GM12878 (cell line): ENCODE measurements at regions not wholly inside any gene's neighbourhood (a gene's known extent, or its start where the extent isn't known, plus 50 kb on each side); places are given as distances from the start of the nearest gene placed in this dataset.

ENCODE experiments used
- ATAC-seq: fragments of 200-7000 bp; cut with Tn5 transposase; 3 replicates; pipeline ENCODE4 v1.9.1; 2020; ENCODE audit warnings: mild to moderate bottlenecking, moderate library complexity
- BruUV-seq: library from RNA; stranded (reverse); fragments of 400-500 nt; replicated peaks from 2 replicates; lab custom pipeline; 2021; lab: Mats Ljungman, UMichigan
- CTCF ChIA-PET: fragments of 300-600 bp; sonication (Branson Sonifier 250); formaldehyde crosslinking; extraction: SDS; loops from one replicate; lab custom pipeline; 2021; ENCODE audit warnings: inconsistent platforms; lab: Yijun Ruan, JAX
- POLR2A ChIA-PET: fragments of 350-600 bp; formaldehyde crosslinking; extraction: SDS; loops from one replicate; lab custom pipeline; 2021; ENCODE audit warnings: inconsistent platforms; lab: Charles Lee
- RAD21 ChIA-PET: fragments of 300-600 bp; sonication (Branson Sonifier 250); formaldehyde crosslinking; loops from one replicate; lab custom pipeline; 2023; ENCODE audit warnings: antibody characterized with exemption; ENCODE audit not compliant: unreplicated experiment; lab: Charles Lee
- SMC1A ChIA-PET: fragments of 300-600 bp; sonication (Branson Sonifier 250); formaldehyde crosslinking; loops from one replicate; lab custom pipeline; 2023; ENCODE audit not compliant: unreplicated experiment, uncharacterized antibody; lab: Charles Lee
- DNase-seq: peaks from one replicate; pipeline ENCODE4 v3.0.0-alpha.2; 2011; ENCODE audit warnings: low read depth, low spot score
- FAIRE-seq: peaks from 3 replicates; lab custom pipeline; 2011; peaks lifted over from hg19 to GRCh38; lab: Jason Lieb, UNC
- H2AFZ ChIP-seq: 2 replicates; pipeline ENCODE4 v1.6.0; 2011; ENCODE audit warnings: low read depth, low read length, control low read depth; ENCODE audit not compliant: control insufficient read depth
- H3K27ac ChIP-seq: 2 replicates; pipeline ENCODE4 v1.5.1; 2011; ENCODE audit warnings: control low read depth; ENCODE audit not compliant: control insufficient read depth, insufficient read depth
- H3K27me3 ChIP-seq, 2 experiments: replicated peaks in 1 of 2; 2 replicates each; pipeline versions ENCODE4 v1.6.0 to v1.6.1; 2011; ENCODE audit warnings: low read length in 1 of 2; ENCODE audit not compliant: control insufficient read depth in 2 of 2, insufficient read depth in 2 of 2
- H3K36me3 ChIP-seq, 2 experiments: 2 replicates each; pipeline ENCODE4 v1.5.1; 2011; ENCODE audit warnings: low read length in 1 of 2; ENCODE audit not compliant: control insufficient read depth in 2 of 2, insufficient read depth in 2 of 2
- H3K4me1 ChIP-seq: 2 replicates; pipeline ENCODE4 v1.6.1; 2011; ENCODE audit warnings: mild to moderate bottlenecking, low read length, moderate library complexity, mixed read lengths; ENCODE audit not compliant: control insufficient read depth, insufficient read depth
- H3K4me2 ChIP-seq: 2 replicates; pipeline ENCODE4 v1.6.0; 2011; ENCODE audit warnings: control low read depth; ENCODE audit not compliant: control insufficient read depth, insufficient read depth
- H3K4me3 ChIP-seq: fragments of 200-600 bp; sonication (generic); 2 replicates; pipeline ENCODE4 v1.5.1; 2016
- H3K79me2 ChIP-seq: 2 replicates; pipeline ENCODE4 v1.6.0; 2011; ENCODE audit warnings: low read length; ENCODE audit not compliant: control insufficient read depth, insufficient read depth
- H3K9ac ChIP-seq: 2 replicates; pipeline ENCODE4 v1.8.0; 2011; ENCODE audit warnings: low read length, control low read depth, mixed read lengths; ENCODE audit not compliant: control insufficient read depth, insufficient read depth
- H3K9me3 ChIP-seq: replicated peaks from 3 replicates; pipeline ENCODE4 v1.5.1; 2011; ENCODE audit warnings: mild to moderate bottlenecking, low read length; ENCODE audit not compliant: control insufficient read depth, insufficient read depth
- H4K20me1 ChIP-seq: 2 replicates; pipeline ENCODE4 v1.6.0; 2011; ENCODE audit not compliant: control insufficient read depth, insufficient read depth
- CHD2 ChIP-seq: IDR thresholded peaks from 2 replicates; pipeline ENCODE4 v1.6.1; 2011; ENCODE audit warnings: low read depth, low read length, improper control_type of control experiment, borderline replicate concordance
- CREM ChIP-seq: IDR thresholded peaks from 2 replicates; pipeline ENCODE4 v1.6.1; 2014; ENCODE audit warnings: antibody characterized with exemption, low read depth
- ELK1 ChIP-seq: IDR thresholded peaks from 2 replicates; pipeline ENCODE4 v1.6.1; 2012; ENCODE audit warnings: low read depth, low read length, improper control_type of control experiment
- EP300 ChIP-seq, 2 experiments: fragments of 150-350 bp in 1 of 2; IDR thresholded peaks; 2 replicates each; pipeline ENCODE4 v1.6.1; 2011 to 2012; ENCODE audit warnings: low read depth in 2 of 2, low read length in 2 of 2, borderline replicate concordance in 1 of 2, improper control_type of control experiment in 1 of 2, inconsistent platforms in 1 of 2; ENCODE audit not compliant: control insufficient read depth in 1 of 2
- MEF2A ChIP-seq: IDR thresholded peaks from 2 replicates; pipeline ENCODE4 v1.6.1; 2011; ENCODE audit warnings: low read depth, mild to moderate bottlenecking, low read length, moderate library complexity; ENCODE audit not compliant: insufficient read depth
- MEF2B ChIP-seq: fragments of 450-650 bp; IDR thresholded peaks from 2 replicates; pipeline ENCODE4 v1.6.1; 2018; ENCODE audit warnings: mild to moderate bottlenecking, moderate library complexity; ENCODE audit not compliant: partially characterized antibody, poor library complexity, severe bottlenecking
- PAX8 ChIP-seq: fragments of 450-650 bp; IDR thresholded peaks from 2 replicates; pipeline ENCODE4 v1.6.1; 2017; ENCODE audit warnings: mild to moderate bottlenecking, moderate library complexity
- RAD21 ChIP-seq: IDR thresholded peaks from 2 replicates; pipeline ENCODE4 v1.6.1; 2011; ENCODE audit warnings: mild to moderate bottlenecking, low read depth, low read length, moderate library complexity; ENCODE audit not compliant: insufficient read depth
- USF1 ChIP-seq: IDR thresholded peaks from 2 replicates; pipeline ENCODE4 v1.6.1; 2011; ENCODE audit warnings: borderline replicate concordance, low read depth, mild to moderate bottlenecking, moderate library complexity, mixed read lengths, low read length; ENCODE audit not compliant: insufficient read depth; ENCODE audit errors: extremely low read length
- YBX1 ChIP-seq: fragments of 450-650 bp; IDR thresholded peaks from 2 replicates; pipeline ENCODE4 v1.6.1; 2016; ENCODE audit warnings: antibody characterized with exemption
- ZNF207 ChIP-seq: fragments of 450-650 bp; IDR thresholded peaks from 2 replicates; pipeline ENCODE4 v1.6.1; 2014; ENCODE audit warnings: antibody characterized with exemption, mild to moderate bottlenecking, borderline replicate concordance
- WGBS: methylation state at CpG from one replicate; pipeline ENCODE4 v1.1.6; 2016; ENCODE audit warnings: low lambda C conversion rate; ENCODE audit not compliant: insufficient replicate concordance, insufficient coverage; ENCODE audit errors: missing lambda C conversion rate; 5-methylcytosine and 5-hydroxymethylcytosine counted together
- in situ Hi-C: fragments of 300-500 bp; cut with MboI; formaldehyde crosslinking; loops from 9 replicates; pipeline ENCODE4 v1.14.3; 2018; ENCODE audit warnings: mixed read lengths
- intact Hi-C: fragments of 100-400 bp; cut with micrococcal nuclease; formaldehyde crosslinking; loops from one replicate; pipeline ENCODE4 v1.14.2; 2022; ENCODE audit not compliant: unreplicated experiment

- no peak for TF ChIP-seq ELK1
- TF ChIP-seq CHD2: no peak
- TF ChIP-seq USF1: no peak
- TF ChIP-seq, all 136 proteins: peak for 0
Measured at GRCh38 chr20:7361931-7362330, 578.3 kb downstream of the HAO1 start (continued).

- H2AFZ ChIP-seq: no peak overlapping the region
- no peaks in the 10 kb centered on the region for H3K36me3 ChIP-seq
- no peak for ATAC-seq
- ChIA-PET CTCF (interaction anchor here (0.8 to 1.7 kb wide), 3 partner anchors 9 to 1360 kb away, joined by 3 to 4 read pairs (median 4); no protein-coding TSS in a partner anchor), RAD21 (no interaction called here), POLR2A (no interaction called here), SMC1A (interaction anchor here (0.5 kb wide), 1 partner anchor 1030 kb away, joined by 3 read pairs; no protein-coding TSS in a partner anchor)
- no peak overlapping the region for H3K9ac ChIP-seq
- H3K27me3 ChIP-seq: no peaks in the 10 kb centered on the region
- H4K20me1 ChIP-seq: no peaks in the 10 kb centered on the region
- H3K4me2 ChIP-seq: no peak overlapping the region
- no peak for DNase-seq
- no peak overlapping the region for H3K27ac ChIP-seq
- H3K9me3 ChIP-seq: no peaks in the 10 kb centered on the region
- H3K4me1 ChIP-seq: no peaks in the 10 kb centered on the region
- H3K79me2 ChIP-seq: no peaks in the 10 kb centered on the region
- no TSS peak for BruUV-seq
- WGBS: 2% methylated on average over 2 of the region's 2 CpGs
- in situ Hi-C loops: no loop called here
- TF ChIP-seq EP300 (IDR thresholded peaks at IDR 0.05; ENCODE audit: borderline replicate concordance in 1 of 2, control insufficient read depth in 1 of 2, low read depth in 2 of 2, low read length in 2 of 2) (no peak), YBX1 (no peak), MEF2A (no peak), CREM (no peak), RAD21 (no peak), ELK1 (no peak), MEF2B (no peak), PAX8 (no peak), ZNF207 (no peak)
- intact Hi-C loops: no loop called here
- H3K4me3 ChIP-seq: no peak overlapping the region
- no peak for FAIRE-seq
Measured at GRCh38 chr20:7362601-7363000, 577.7 kb downstream of the HAO1 start.
